SK-N-SH treated with all-trans-retinoic acid at 6 μM for 48 hours (cell line): ENCODE measurements at regions not wholly inside any gene's neighbourhood (a gene's known extent, or its start where the extent isn't known, plus 50 kb on each side); places are given as distances from the start of the nearest gene placed in this dataset.
A peak's percentile ranks its signal among the peaks of the same experiment; 100 is the strongest.
"Not testable (repeated sequence)": the region's sequence is repeated elsewhere in the genome, so short reads cannot be mapped to it uniquely, and the experiment has no call there.

Source experiments
- ATAC-seq: fragments of 200-7000 bp; cut with Tn5 transposase; 3 replicates; pipeline ENCODE4 v1.9.1; 2020; ENCODE audit warnings: mild to moderate bottlenecking, moderate library complexity
- ARNTL ChIP-seq: fragments of 450-650 bp; formaldehyde crosslinking; IDR thresholded peaks from 2 replicates; pipeline ENCODE4 v1.5.0; 2020; ENCODE audit warnings: low read depth, mild to moderate bottlenecking, moderate library complexity, borderline replicate concordance
- BACH2 ChIP-seq: fragments of 250-450 bp; sonication (Bioruptor Pico); IDR thresholded peaks from 2 replicates; pipeline ENCODE4 v1.9.0; 2021; ENCODE audit warnings: mild to moderate bottlenecking, borderline replicate concordance
- CREB5 ChIP-seq: fragments of 250-450 bp; sonication (Bioruptor Pico); IDR thresholded peaks from 2 replicates; pipeline ENCODE4 v1.5.1; 2020; ENCODE audit warnings: low read depth, mild to moderate bottlenecking, moderate library complexity
- CSDC2 ChIP-seq: fragments of 250-450 bp; sonication (Bioruptor Pico); IDR thresholded peaks from 2 replicates; pipeline ENCODE4 v1.5.0; 2020; ENCODE audit warnings: mild to moderate bottlenecking, moderate library complexity
- CSRNP3 ChIP-seq: fragments of 250-450 bp; sonication (Bioruptor Pico); IDR thresholded peaks from 2 replicates; pipeline ENCODE4 v1.5.1; 2021; ENCODE audit warnings: mild to moderate bottlenecking, moderate library complexity
- ESRRG ChIP-seq: fragments of 250-450 bp; sonication (Bioruptor Pico); IDR thresholded peaks from 2 replicates; pipeline ENCODE4 v1.6.1; 2021; ENCODE audit warnings: mild to moderate bottlenecking
- GLIS3 ChIP-seq: fragments of 250-450 bp; sonication (Bioruptor Pico); IDR thresholded peaks from 2 replicates; pipeline ENCODE4 v1.5.0; 2020; ENCODE audit warnings: mild to moderate bottlenecking, moderate library complexity
- ISL1 ChIP-seq: fragments of 250-450 bp; sonication (Bioruptor Pico); IDR thresholded peaks from 2 replicates; pipeline ENCODE4 v2.1.2; 2022; ENCODE audit warnings: mild to moderate bottlenecking, moderate library complexity
- OSR1 ChIP-seq: fragments of 250-450 bp; sonication (Bioruptor Pico); IDR thresholded peaks from 2 replicates; pipeline ENCODE4 v1.8.0; 2022; ENCODE audit warnings: moderate library complexity, mild to moderate bottlenecking, inconsistent platforms
- PATZ1 ChIP-seq: fragments of 250-450 bp; sonication (Bioruptor Pico); IDR thresholded peaks from 2 replicates; pipeline ENCODE4 v1.8.0; 2020; ENCODE audit warnings: mild to moderate bottlenecking, moderate library complexity, borderline replicate concordance
- POU6F1 ChIP-seq: fragments of 250-450 bp; sonication (Bioruptor Pico); IDR thresholded peaks from 2 replicates; pipeline ENCODE4 v1.8.0; 2021; ENCODE audit warnings: low read depth, mild to moderate bottlenecking, moderate library complexity, borderline replicate concordance
- RARB ChIP-seq: fragments of 250-450 bp; sonication (Bioruptor Pico); IDR thresholded peaks from 2 replicates; pipeline ENCODE4 v1.8.0; 2021; ENCODE audit warnings: mild to moderate bottlenecking, moderate library complexity
- SNAI2 ChIP-seq: fragments of 250-450 bp; sonication (Bioruptor Pico); IDR thresholded peaks from 2 replicates; pipeline ENCODE4 v1.5.0; 2020; ENCODE audit warnings: mild to moderate bottlenecking, moderate library complexity
- TCF4 ChIP-seq: fragments of 250-450 bp; sonication (Bioruptor Pico); IDR thresholded peaks from 2 replicates; pipeline ENCODE4 v1.8.0; 2021; ENCODE audit warnings: mild to moderate bottlenecking, moderate library complexity, borderline replicate concordance
- TOX ChIP-seq: fragments of 250-450 bp; sonication (Bioruptor Pico); IDR thresholded peaks from 2 replicates; pipeline ENCODE4 v1.8.0; 2021; ENCODE audit warnings: mild to moderate bottlenecking, moderate library complexity, borderline replicate concordance
- TSHZ2 ChIP-seq: fragments of 250-450 bp; sonication (Bioruptor Pico); IDR thresholded peaks from 2 replicates; pipeline ENCODE4 v1.5.0; 2020; ENCODE audit warnings: mild to moderate bottlenecking, moderate library complexity
- ZC3H10 ChIP-seq: fragments of 250-450 bp; sonication (Bioruptor Pico); IDR thresholded peaks from 2 replicates; pipeline ENCODE4 v1.5.1; 2021; ENCODE audit warnings: mild to moderate bottlenecking, moderate library complexity
- ZFP3 ChIP-seq: fragments of 250-450 bp; sonication (Bioruptor Pico); IDR thresholded peaks from 2 replicates; pipeline ENCODE4 v1.5.0; 2020; ENCODE audit warnings: mild to moderate bottlenecking, moderate library complexity
- ZFP30 ChIP-seq: fragments of 450-650 bp; formaldehyde crosslinking; IDR thresholded peaks from 2 replicates; pipeline ENCODE4 v1.5.0; 2022; ENCODE audit warnings: mild to moderate bottlenecking, moderate library complexity
- ZNF565 ChIP-seq: fragments of 450-650 bp; formaldehyde crosslinking; conservative IDR thresholded peaks from 2 replicates; pipeline ENCODE4 v1.5.0; 2020; ENCODE audit warnings: low read depth, mild to moderate bottlenecking, moderate library complexity
- ZNF70 ChIP-seq: fragments of 450-650 bp; formaldehyde crosslinking; IDR thresholded peaks from 2 replicates; pipeline ENCODE4 v1.5.0; 2020; ENCODE audit warnings: mild to moderate bottlenecking, moderate library complexity
- ZNF8 ChIP-seq: fragments of 450-650 bp; formaldehyde crosslinking; IDR thresholded peaks from 2 replicates; pipeline ENCODE4 v1.5.0; 2020; ENCODE audit warnings: mild to moderate bottlenecking, moderate library complexity

- ATAC-seq = no peak
- TF ChIP-seq TCF4 (CRISPR knock-in tag) (no peak), OSR1 (CRISPR knock-in tag) (no peak), ESRRG (CRISPR knock-in tag) (no peak), TSHZ2 (CRISPR knock-in tag) (no peak), TOX (no peak), ZNF565 (CRISPR knock-in tag) (no peak), POU6F1 (no peak), CSDC2 (no peak), ZNF70 (no peak), CREB5 (no peak), GLIS3 (CRISPR knock-in tag) (no peak), ZNF8 (CRISPR knock-in tag) (no peak), ISL1 (CRISPR knock-in tag) (no peak), ZC3H10 (CRISPR knock-in tag) (no peak), BACH2 (CRISPR knock-in tag) (no peak), ARNTL (CRISPR knock-in tag) (no peak), PATZ1 (CRISPR knock-in tag) (no peak), ZFP3 (no peak), SNAI2 (CRISPR knock-in tag) (no peak)
- TF ChIP-seq, all 23 proteins: peak for 0
Observed at GRCh38 chr1:148263906-148264255, 111.8 kb upstream of the NBPF11 start.

GRCh38 chr1:148263128-148263905 lies 111.2 kb upstream of the NBPF11 start:
- TF ChIP-seq CSDC2 (0 out of 2 replicates have a peak, but pooled peaks have one; percentile 52), ARNTL (CRISPR knock-in tag) (peak; percentile 48; the same call in 1 of the 2 replicates), ZFP30 (CRISPR knock-in tag) (peak; percentile 64), OSR1 (CRISPR knock-in tag) (no peak), CSRNP3 (CRISPR knock-in tag) (peak; percentile 99), TCF4 (CRISPR knock-in tag) (no peak), ZNF70 (no peak), BACH2 (CRISPR knock-in tag) (no peak), CREB5 (peak; percentile 98), RARB (CRISPR knock-in tag) (peak; percentile 99), TOX (peak; percentile 99), ZC3H10 (CRISPR knock-in tag) (peak; percentile 97), ZNF565 (CRISPR knock-in tag) (peak; percentile 88), PATZ1 (CRISPR knock-in tag) (peak; percentile 100), GLIS3 (CRISPR knock-in tag) (peak; percentile 100), ZFP3 (0 out of 2 replicates have a peak, but pooled peaks have one; percentile 40), ZNF8 (CRISPR knock-in tag) (peak; percentile 86), ESRRG (CRISPR knock-in tag) (peak; percentile 98)

GRCh38 chr1:148261684-148262083 lies 109.6 kb upstream of the NBPF11 start:
- ATAC-seq = not testable (repeated sequence)

More at GRCh38 chr1:148263128-148263905, 111.2 kb upstream of the NBPF11 start:
- peak; percentile 84 for ATAC-seq

- not testable (repeated sequence) for ATAC-seq
Observed at GRCh38 chr1:148257886-148258285, 105.8 kb upstream of the NBPF11 start.
